Activated CD4-positive, alpha-beta T cell treated with anti-CD3 and anti-CD28 coated beads, Interleukin-2, Interleukin-4, amounts not matched to agents 100 ng/mL and 50 ng/mL, durations not matched to agents 16 hours and 8 hours (primary cell): ENCODE measurements at regions not wholly inside any gene's neighbourhood (a gene's known extent, or its start where the extent isn't known, plus 50 kb on each side); places are given as distances from the start of the nearest gene placed in this dataset.

Experiments used
- DNase-seq: peaks from one replicate; pipeline ENCODE4 v3.0.0-alpha.2; 2020; ENCODE audit warnings: low spot score

DNA sequence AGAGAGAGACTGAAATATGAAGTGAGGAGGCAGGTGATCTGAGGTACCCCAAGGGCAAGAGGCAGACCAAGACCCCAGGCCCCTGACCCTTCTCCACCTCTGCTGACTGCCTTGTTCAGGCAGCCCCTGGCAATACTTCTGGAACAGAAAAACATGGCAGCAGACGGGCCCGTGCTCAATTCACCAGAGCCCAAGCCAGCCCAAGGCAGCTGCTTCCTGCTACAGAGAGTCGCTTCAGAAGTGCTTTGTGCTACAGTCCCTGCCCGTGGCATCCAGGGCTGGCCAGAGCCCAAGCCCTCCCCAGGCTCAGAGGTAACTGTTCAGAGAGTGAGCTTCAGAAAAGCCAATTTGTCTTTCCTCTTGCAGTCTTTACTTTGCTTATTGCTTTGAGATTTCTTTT, 151.4 kb upstream of the FSTL4 start:
- no peak for DNase-seq

DNA sequence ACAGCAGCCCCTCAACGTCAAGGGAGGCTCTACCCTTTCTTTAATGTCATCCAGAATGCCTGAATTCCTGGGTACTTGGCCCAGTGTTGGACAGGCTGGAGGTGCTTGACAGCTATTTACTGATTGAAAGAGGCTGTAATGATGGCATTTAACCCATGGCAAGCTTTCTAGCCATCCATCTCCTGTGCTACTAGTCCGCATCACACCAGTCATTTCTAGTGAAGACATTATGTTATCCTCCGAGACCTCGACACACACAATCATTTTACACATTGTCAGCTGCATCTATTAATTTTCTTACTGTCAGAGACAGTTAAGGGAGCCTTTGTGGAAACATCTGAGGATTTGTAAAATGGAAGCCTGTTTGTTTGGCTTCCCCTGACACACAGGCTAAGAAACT, 149.3 kb upstream of the FSTL4 start:
- no peak for DNase-seq

DNA sequence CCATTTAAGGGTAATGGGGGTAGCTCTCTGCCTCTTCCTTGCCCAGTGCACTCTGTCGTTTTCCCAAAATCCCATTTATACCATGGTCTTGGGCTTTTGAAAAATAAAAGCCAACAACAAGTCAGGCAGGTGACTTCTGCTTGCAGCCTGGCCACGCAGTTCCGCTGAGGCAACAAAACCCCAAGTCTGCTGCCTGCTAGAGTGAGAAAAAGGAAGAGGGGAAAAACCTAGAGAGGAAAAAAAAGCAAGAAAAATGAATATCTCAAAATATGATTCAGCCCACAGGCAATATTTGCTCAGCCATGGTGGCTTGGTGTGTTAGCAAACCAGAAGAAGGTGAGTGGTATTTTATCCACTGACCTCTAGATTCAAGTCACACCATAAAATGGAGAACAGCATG, 148.2 kb upstream of the FSTL4 start:
- no peak for DNase-seq

DNA sequence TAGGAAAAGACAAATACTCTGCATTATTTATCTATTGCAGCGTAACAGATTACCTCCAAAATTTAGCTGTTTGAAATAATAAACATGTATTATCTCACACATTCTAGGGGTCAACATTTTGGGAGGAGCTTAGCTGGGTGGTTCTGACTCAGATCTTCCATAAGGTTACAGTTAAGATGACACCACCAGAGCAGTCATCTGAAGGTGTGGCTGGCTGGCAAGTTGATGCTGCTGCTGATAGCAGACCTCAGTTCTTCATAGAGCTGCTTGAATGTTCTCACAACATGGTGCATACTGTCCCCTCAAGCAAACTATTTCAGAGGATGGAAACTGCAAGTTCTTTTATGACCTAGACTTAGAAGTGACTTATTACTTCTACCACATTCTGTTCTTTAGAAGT, 146.3 kb upstream of the FSTL4 start:
- DNase-seq: no peak

DNA sequence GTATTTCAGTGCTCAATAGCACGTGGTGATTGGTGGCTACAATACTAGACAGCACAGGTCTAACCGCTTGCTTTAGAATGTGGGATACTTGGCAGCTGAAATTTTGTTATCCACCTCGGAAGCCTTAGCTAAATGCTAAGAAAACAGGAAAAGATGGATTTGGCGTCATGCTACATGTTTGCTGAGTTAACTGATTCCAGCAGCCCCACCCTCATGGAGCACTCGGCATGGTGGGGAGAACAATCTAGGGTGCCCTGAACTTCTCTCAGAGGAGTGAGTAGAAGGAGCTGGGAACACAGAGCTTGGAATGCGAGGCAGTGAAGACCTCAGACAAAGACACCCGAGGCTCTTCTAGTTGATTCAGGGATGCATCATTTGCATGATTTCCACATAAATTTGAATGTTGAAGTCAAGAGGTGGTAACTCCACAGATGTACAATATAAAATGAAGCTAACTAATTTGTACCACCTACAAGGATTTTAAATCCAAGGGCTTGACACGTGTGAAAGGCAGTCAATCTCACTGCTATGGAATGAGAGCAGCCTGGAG, 145.1 kb upstream of the FSTL4 start:
- DNase-seq: no peak

DNA sequence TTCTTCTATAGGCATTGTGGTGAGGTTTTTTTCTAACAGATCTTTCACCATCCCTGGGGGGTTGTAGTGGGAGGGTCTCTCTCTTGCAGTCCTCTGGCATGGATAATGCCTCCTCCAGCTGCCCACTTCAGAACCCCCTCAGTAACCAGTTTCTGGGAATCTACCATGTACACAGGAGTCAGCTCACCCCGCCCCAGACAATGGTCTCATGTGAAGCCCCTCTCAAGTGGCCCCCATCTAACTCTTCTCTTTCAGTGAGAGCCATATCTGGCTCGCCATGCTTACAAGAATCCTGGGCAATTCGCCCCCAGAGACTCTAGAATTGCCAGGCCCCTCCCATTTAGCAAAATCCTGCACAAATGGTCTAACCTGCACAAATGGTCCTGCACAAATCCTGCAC, 144.4 kb upstream of the FSTL4 start:
- DNase-seq: no peak

DNA sequence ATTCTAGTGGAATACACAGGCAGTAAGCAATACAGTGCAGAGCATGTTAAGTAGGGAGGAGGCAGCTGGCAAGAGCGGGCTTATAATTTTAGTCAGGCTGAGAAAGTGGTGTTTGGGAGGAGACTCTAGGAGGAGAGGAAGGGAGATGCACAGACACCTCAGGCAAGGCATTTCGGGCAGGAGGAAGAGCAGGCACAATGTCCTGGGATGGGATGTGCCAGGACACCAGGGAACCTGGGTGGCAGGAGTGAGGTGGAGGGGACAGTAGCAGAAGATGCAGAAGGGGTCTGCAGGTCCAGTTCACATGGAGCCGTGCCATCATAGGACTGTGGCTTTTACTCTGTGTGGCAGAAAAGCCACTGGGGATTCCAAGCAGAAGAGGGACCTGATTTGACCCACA, 143.7 kb upstream of the FSTL4 start:
- DNase-seq: no peak

DNA sequence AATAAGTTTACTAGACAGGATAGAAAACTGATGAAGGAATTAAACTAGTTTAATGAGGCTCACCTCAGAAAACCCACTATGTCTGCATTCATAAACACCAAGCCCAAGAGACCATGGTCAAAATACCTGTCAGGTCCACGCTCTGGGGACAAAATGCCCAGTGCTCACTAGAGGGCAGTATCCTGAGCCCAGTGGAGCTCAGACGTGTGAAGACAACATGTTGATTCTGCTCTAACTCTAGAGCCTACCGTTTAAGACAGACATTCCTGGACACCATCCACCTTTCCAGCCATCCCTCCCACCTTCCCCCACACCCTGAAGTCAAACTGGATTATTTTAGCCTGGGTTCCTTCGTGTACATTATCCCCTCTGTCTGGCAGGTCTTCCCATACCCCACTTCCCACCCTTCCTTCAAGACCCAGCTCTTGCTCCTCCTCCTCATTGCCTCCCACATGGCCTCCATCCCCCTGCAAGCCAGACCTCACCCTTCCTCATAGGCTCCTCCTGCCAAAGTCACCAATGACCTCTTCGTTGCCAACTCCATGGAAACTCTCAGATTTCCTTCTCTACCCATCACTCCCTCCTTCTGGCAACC, 142.3 kb upstream of the FSTL4 start:
- peak; percentile 27 for DNase-seq

DNA sequence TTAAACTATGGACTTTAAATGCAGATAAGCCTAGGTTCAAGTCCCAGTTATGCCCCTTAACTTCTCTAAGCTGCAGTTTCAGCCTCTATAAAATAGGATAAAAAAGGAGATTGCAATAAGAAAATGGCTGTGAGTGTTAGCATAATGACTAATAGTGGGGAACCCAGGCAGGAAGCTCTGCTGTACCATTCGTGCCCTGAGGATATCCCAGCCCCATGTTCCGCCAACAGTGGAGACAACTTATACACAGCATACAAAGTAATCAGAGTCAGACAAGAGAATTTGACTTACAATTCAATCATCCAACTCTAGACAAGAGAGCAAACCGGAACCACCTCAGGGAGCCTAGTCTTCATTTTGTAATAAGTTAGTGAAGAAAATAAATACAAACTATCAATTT, 141.5 kb upstream of the FSTL4 start:
- no peak for DNase-seq

DNA sequence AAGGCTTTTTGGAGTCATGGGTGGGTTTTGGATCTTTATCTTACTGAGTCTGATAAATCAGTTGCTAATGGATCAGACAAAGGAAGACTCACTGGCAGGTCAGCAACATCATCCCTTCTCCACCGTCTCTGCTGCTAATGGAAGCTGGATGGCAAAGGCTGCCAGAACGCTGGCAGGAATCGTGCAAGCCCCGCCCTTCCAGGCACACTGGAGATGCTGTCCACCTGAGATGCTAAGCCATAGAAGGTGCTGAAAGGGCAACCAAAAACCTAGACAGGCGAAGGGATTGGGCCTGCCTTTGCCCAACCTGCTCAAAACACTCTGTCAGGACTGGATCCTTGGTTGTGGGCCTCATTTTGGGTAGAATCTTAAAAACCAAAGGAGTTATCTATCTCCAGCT, 139.5 kb upstream of the FSTL4 start:
- no peak for DNase-seq

DNA sequence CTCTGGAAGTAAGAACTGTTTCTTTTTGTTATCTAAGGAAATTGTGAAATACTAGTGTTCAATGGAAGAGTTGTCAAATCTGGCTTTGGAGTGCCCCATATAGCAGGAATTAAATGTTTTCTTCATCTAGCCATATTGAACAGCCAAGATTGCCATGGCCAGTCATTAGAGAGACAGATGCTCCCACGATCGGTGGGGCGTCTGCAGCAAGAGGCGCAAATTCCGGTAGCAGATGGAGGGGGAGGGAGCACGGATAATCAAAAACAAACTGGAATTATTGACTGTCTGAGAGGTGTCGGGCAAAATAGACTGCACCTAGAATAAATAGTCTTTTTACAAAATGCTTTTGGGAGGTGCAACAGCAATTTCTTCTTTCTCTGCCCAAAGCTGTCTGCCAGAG, 139.1 kb upstream of the FSTL4 start:
- no peak for DNase-seq

DNA sequence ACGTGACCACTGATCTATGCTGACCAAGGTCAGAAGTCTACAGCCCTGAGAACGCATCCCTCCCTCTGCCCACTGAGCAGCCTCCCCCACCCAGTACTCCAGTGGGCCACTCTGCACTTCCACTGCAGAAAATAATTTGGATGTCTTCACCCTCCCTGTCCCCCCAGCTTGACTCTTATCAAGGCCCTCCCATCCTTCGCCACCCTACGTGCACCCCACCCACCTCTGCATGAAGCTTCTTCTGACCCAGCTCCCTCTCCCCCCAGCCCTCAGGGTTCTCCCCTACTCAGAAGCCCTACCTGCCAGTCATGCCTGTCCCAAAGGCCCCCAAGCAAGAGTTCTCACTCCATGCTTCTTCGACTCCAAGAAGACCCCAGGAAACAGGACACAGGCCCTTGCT, 138.5 kb upstream of the FSTL4 start:
- DNase-seq: no peak

DNA sequence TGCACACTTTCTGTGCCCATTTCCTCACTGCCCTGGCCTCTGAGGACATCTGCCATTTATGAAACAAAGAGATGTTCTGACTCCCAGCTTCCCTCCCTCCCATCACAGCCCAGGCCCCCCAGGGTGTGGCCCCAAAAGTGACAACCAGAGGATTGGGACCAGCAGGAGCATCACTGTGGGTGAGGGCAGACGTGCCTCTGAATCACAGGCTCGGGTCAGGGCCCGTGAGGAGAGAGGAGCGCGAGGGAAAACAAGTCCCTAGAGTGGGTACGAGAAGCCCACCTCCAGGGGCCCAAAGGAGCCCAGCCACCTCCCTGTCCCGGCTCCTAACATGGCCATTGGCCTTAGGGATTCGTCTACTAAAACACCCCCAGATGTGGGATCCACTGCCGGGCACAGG, 138.0 kb upstream of the FSTL4 start:
- no peak for DNase-seq

DNA sequence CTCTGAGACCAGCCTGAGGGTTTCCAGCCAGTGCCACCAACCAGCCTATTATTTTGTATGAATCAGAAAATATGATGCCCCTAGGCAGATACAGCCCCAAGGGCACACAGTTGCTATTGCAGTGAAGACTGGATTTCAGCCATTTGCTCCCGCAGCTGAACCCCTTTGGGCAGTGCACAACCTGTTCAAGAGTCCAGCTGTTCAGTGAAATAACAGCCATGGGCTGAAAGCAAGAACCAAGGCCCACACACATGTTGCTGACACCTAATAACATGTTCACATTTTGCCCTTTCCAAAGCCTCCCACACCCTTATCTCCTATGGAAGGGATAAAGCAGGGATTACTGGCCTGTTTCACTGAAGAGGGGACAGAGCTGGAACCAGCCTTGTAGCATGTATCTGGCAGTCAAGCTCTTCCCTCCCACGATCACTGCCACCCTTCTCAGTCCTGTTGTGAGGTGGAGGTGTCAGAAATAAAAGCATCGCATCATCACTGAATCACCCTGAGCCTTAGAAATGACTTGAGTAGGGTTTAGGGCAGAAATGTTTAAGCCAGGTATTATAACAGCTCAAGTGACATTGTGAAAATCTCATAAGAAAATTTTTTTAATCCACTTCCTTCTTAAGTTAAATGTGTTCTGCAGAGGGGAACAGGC, 137.1 kb upstream of the FSTL4 start:
- DNase-seq: peak; percentile 2

DNA sequence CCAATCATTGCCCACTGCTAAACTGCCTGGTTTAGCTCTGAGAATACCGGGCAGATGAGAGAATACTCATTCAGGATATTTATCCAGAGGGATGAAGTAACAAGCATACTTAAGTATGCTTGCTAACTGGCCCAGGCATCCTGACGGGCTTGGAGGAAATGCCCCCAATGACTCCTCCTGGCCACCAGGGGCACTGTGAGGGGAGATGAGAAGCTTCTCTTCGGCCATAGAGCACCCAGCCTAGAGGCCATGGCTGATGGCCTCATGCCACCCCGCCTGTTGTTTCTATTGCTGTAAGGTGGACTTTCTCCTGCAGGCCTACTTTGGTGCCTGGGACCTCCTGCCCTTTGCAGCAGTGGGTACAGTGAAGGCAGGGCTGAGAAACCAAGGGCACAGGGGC, 134.5 kb upstream of the FSTL4 start:
- DNase-seq: peak; percentile 6

DNA sequence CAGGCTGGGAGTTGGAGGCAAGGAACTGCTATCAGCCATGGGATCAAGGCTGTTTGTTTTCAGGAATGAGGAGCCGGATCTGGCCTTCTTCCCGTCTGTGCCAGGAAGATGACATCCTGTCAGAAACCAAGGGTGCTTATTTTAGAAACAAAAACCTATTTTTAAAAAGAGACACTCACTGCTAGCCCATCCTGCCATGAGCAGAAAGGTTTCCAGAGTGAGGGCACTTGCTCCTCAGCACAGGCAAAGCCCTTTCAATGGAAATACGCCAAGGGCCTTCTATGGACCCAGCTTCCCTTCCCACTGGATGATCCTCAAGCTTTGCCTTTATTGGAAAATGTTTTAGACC, 132.6 kb upstream of the FSTL4 start:
- DNase-seq: no peak

DNA sequence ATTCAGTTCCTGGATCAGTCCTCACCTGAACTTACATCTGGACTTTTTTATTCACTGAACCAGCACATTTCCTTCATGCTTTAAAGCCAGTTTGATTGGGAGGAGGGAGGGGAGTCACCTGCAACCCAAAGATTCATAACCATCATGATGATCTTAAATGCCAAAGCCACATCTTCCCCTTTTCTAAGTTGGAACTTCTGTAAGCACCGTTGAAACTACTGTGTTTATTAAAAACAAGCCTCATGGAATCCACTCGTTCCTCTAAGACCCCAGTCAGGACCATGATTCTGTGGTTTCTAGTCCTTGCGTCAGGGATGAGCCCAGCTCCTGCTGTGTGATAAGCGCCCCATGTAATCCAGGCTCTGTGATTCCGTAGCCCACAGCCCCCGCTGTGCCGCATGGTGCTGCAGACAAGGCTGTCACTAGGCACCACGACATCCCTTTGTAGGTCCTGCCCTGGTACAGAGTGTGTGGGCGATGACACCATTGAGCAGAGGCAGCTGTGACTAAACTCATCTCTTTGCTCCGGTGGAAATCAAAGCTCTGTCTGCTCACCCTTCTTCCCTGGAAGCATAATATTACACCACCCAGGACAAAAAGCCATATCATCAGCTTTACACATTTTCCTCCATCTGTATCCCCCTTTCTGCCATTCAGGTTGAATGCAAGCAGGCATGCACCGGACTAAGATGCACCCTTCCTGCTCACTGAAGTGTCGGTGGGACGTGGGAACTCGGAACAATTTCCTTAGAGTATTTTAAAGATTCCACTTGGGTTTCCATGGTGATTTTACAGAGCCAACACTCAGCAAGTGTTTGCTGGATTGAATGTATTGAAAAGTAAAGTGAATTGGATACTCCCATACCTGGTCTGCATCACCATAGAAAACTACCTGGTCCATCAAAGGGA, 132.0 kb upstream of the FSTL4 start:
- no peak for DNase-seq

DNA sequence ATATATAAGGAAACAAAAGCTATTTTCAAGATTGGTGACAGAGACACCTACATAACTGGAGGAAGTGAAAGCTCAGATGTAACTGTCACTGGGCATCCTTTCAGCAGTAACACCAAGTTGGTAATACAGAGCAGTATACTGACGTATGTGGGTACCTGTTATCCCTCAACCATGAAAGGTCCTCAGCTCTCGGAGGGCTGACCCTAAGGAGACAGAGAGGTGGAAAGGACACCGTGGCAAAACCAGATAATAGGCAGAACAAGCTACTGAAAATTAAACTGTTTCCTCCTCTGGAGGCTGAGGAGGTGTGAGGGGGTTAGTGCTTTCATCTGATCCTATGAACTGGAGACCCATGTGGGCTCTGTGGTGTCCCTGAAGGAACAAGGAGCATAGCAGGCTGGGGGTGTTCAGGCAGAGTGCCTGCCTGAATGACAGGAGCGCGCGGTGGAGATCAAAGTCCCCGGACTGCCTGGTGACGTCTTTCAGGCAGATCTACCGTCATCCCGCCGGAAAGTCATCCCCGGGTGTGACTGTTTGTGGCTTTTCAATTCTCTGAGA, 130.2 kb upstream of the FSTL4 start:
- no peak for DNase-seq

DNA sequence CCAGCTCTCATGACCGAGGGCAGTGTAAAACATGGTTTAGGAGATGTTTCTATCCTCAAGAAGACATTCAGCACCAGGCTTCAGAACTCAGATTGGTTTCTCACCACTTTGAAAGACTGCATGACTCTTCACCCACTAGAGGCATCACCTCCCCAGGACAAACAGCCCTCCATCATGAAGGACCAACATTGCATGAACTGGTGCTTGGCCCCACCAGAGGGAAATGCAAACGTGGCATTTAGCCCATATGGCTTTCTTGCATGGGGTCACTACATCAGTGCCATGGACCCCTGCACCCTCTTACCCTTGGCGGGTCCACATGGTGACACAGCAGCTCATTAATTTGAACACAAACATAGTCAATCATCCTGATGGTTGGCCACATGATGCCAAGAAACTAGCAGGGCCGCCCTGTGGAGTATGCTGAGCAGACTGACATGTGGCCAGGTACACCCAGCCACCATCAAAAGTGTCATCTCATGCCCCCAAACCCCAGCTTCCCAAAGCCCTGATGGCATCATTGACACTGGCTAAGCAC, 129.5 kb upstream of the FSTL4 start:
- no peak for DNase-seq

DNA sequence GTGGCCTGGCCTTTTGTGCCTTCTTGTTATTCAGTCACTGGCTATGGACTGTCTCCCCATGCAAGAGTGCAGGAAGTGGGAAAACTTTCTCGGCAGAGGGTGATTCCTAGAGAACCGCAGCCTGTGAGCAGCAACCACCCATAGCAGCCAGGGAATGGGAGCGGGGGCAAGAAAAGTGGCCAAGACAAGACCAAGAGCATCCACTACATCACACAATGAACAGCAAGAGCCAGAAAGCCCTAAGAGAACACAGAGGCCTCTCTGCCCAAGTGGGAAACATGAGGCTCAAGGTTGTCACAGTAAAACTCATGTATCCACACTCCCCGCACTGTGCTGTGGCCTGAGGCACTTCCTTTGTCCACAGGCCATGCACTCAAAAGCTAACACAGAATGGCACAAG, 129.1 kb upstream of the FSTL4 start:
- no peak for DNase-seq

DNA sequence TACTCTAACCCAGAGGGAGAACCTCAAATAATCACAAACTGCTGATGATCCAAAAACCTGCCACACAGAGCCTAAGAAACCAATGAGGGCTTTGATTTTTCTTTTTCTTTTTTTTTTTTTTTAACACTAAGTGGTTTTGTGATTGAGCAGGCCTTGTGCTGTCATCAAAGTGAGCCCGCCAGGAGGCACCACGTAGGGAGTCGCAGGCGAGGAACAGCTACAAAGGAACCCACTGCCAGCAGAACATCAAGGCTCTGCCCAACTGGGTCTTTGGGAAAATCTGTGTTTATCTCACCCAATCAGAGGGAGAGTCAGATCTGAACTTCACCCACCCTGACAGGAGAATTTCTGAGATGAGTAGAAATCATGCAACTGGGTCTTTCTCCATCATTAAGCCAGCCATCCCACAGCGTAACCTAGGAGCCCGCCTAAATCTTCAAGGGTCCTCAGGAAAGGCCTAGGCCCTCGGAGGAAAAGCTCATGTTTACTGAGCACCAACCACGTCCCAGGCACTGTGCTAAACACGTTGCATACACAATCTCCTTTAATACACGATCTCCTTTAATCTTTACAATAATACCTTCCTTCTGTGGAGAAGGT, 126.9 kb upstream of the FSTL4 start:
- DNase-seq: no peak

DNA sequence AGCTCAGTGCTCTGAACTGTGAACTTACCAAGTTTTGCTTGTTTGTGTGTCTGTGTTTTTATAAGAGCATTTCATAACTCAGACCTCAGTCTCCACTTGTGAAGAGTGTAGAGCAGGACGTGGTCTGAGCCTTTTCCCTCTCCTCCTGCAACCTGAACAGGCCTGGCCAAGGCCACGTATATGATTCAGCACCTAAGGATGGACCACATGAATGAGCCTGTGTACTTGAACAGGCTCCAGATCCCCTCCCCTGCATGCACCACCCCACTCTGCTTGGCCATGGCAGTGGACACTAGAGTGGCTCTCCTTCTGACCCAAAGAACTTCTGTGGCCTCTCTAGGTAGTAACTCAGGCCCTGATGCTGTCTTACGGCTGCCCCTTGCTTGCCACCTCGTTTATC, 125.9 kb upstream of the FSTL4 start:
- DNase-seq: no peak
